HFFc6 (cell line): ENCODE measurements at regions not wholly inside any gene's neighbourhood (a gene's known extent, or its start where the extent isn't known, plus 50 kb on each side); places are given as distances from the start of the nearest gene placed in this dataset.

Experiments used
- DNase-seq: peaks from one replicate; pipeline ENCODE4 v3.0.0-alpha.2; 2018
- H3K27ac Mint-ChIP-seq: 2 replicates; pipeline ENCODE4 v1.8.0; 2020; ENCODE audit warnings: mild to moderate bottlenecking, mixed read lengths
- H3K27me3 Mint-ChIP-seq: 2 replicates; pipeline ENCODE4 v1.8.0; 2021; ENCODE audit warnings: mild to moderate bottlenecking, moderate library complexity, mixed read lengths; ENCODE audit not compliant: insufficient read depth
- H3K36me3 Mint-ChIP-seq: 2 replicates; pipeline ENCODE4 v1.8.0; 2021; ENCODE audit warnings: low read depth, mixed read lengths
- H3K4me1 Mint-ChIP-seq: 2 replicates; pipeline ENCODE4 v1.8.0; 2020; ENCODE audit warnings: low read depth, mixed read lengths
- H3K4me3 Mint-ChIP-seq: 2 replicates; pipeline ENCODE4 v1.8.0; 2020; ENCODE audit warnings: mild to moderate bottlenecking, moderate library complexity, mixed read lengths
- H3K9me3 Mint-ChIP-seq: 2 replicates; pipeline ENCODE4 v1.8.0; 2020; ENCODE audit warnings: mild to moderate bottlenecking, mixed read lengths
- TF ChIP-seq, protein P1 (sequence below): fragments of 200-600 bp; sonication (generic); IDR thresholded peaks from 2 replicates; pipeline ENCODE4 v1.5.0; 2021; ENCODE audit warnings: antibody characterized with exemption, mild to moderate bottlenecking

DNA sequence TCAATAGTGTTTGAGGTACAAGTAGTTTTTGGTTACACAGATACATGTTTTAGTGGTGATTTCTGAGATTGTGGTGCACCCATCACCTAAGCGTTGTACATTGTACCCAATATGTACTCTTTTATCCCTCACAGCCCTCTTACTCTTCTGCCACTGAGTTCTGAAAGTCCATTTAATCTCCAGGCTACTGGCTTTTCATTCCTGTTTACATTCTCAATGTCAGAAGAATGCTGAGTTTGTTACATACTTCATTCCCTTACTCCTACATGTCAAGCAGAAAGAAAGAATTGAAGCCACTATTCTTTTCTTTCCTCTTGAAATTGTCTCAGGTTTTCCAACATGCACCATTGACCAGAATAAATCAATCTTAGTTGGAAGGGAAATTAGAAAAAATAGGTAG is 1565.9 kb downstream of the PLA2G4A start:
- Mint-ChIP-seq H3K4me1 (no peaks in the 10 kb centered on the region), H3K9me3 (peaks cover 12% of the 10 kb centered on the region), H3K36me3 (peaks cover 6% of the 10 kb centered on the region; the same call in 1 of the 2 replicates), H3K27ac (no peak overlapping the region), H3K4me3 (no peak overlapping the region), H3K27me3 (no peaks in the 10 kb centered on the region; the same call in 1 of the 2 replicates)
- DNase-seq: no peak
- TF ChIP-seq, protein P1, sequence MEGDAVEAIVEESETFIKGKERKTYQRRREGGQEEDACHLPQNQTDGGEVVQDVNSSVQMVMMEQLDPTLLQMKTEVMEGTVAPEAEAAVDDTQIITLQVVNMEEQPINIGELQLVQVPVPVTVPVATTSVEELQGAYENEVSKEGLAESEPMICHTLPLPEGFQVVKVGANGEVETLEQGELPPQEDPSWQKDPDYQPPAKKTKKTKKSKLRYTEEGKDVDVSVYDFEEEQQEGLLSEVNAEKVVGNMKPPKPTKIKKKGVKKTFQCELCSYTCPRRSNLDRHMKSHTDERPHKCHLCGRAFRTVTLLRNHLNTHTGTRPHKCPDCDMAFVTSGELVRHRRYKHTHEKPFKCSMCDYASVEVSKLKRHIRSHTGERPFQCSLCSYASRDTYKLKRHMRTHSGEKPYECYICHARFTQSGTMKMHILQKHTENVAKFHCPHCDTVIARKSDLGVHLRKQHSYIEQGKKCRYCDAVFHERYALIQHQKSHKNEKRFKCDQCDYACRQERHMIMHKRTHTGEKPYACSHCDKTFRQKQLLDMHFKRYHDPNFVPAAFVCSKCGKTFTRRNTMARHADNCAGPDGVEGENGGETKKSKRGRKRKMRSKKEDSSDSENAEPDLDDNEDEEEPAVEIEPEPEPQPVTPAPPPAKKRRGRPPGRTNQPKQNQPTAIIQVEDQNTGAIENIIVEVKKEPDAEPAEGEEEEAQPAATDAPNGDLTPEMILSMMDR: no peak

DNA sequence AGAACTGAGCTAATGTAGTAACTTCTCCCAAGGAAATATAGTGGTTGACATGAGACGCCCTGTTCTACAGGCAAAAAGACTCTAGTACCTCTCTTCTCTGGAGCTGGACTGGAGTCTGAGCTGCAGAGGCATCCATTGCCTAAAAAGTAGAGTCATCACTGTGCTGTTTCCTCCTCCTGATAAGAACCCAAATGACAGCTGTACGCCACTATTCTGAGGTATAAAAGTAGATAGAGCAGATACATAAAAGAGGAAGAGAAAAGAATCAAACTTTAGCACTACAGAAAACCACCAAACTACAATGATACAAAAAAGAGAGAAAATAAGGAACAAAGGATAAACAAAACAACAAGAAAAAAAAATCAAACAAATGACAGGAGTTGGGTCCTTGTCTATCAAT is 1568.8 kb downstream of the PLA2G4A start:
- Mint-ChIP-seq H3K4me3 (no peak overlapping the region), H3K27me3 (no peaks in the 10 kb centered on the region; the same call in 1 of the 2 replicates), H3K9me3 (peaks cover 21% of the 10 kb centered on the region), H3K27ac (no peak overlapping the region), H3K36me3 (peaks cover 6% of the 10 kb centered on the region; the same call in 1 of the 2 replicates), H3K4me1 (no peaks in the 10 kb centered on the region)
- TF ChIP-seq, protein P1: no peak
- DNase-seq: no peak

DNA sequence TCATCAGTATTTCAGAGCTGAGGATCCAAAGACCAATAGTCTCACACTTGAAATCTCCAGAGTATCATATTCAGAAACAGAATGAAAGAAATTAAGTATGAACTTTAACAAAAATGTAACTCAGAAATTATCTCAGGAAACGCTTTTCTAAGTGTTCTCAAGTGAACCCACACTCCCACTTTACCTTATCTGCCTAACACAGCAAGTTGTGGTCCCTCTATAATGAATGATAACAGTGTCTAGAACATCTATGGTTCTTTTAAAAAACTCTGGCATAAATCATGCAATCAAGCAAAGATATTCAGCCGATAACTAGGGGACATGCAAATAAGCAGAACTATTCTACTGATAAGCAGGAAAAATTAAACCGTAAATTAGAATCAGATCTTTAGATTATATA is 1574.2 kb downstream of the PLA2G4A start:
- Mint-ChIP-seq H3K27ac (no peak overlapping the region), H3K27me3 (no peaks in the 10 kb centered on the region), H3K4me3 (no peak overlapping the region), H3K36me3 (peaks cover 6% of the 10 kb centered on the region; the same call in 1 of the 2 replicates), H3K4me1 (no peaks in the 10 kb centered on the region), H3K9me3 (peaks cover 21% of the 10 kb centered on the region)
- TF ChIP-seq, protein P1: no peak
- no peak for DNase-seq

DNA sequence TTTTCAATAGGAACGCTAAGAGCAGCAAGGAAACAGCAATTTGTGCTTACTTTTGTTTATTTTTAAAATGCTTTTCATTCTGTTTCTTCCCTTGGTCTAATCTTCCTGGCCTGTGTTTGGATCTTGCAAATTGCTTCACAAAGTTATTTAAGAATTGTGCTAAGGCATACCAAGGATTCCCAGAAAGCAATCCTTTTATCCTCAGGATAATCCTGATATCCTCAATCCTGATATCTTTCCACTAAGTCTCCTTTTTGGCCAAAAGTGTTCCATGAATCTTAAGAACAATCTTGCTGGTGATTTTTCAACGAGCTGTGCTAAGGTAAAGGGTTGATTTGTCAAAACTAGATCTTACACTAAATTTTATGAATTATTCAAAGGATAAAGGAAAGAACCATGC is 1577.9 kb downstream of the PLA2G4A start:
- DNase-seq: no peak
- no peaks in the 10 kb centered on the region for H3K9me3 Mint-ChIP-seq
- no peak overlapping the region for H3K4me3 Mint-ChIP-seq
- H3K36me3 Mint-ChIP-seq: no peaks in the 10 kb centered on the region
- H3K27ac Mint-ChIP-seq: no peak overlapping the region
- TF ChIP-seq, protein P1: no peak
- no peaks in the 10 kb centered on the region for H3K27me3 Mint-ChIP-seq
- H3K4me1 Mint-ChIP-seq: no peaks in the 10 kb centered on the region

DNA sequence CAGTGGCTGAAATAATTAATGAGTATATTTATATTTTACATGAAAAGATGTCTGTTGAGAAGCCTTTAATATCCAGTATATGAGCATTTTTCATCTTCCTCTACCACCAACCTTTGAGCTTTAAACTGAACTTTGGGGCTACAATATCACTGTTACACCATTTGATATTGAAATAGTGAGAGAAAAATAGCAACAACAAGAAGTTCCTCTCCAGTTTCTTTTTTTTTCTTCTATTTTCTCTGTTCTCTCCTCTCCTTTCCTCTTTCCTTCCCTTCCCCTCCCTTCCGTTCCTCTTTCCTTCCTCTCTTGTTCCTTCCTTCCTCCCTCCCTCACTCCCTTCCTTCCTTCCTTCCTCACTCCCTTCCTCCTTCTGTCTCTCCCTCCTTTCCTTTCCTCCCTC is 1591.4 kb downstream of the PLA2G4A start:
- Mint-ChIP-seq H3K27me3 (no peaks in the 10 kb centered on the region), H3K4me3 (no peak overlapping the region), H3K9me3 (no peaks in the 10 kb centered on the region), H3K27ac (no peak overlapping the region), H3K36me3 (no peaks in the 10 kb centered on the region), H3K4me1 (peaks cover 3% of the 10 kb centered on the region)
- no peak for DNase-seq
- TF ChIP-seq, protein P1: no peak

- Mint-ChIP-seq H3K4me1 (peaks cover 28% of the 10 kb centered on the region), H3K27ac (no peak overlapping the region), H3K9me3 (no peaks in the 10 kb centered on the region), H3K36me3 (no peaks in the 10 kb centered on the region), H3K4me3 (no peak overlapping the region), H3K27me3 (no peaks in the 10 kb centered on the region)
- TF ChIP-seq, protein P1: no peak
- DNase-seq: no peak
These were observed 1594.3 kb downstream of the PLA2G4A start for GRCh38 chr1:188423073-188423472.
